ENCODE measurements at regions not wholly inside any gene's neighbourhood (a gene's known extent, or its start where the extent isn't known, plus 50 kb on each side); places are given as distances from the start of the nearest gene placed in this dataset.
"Not testable (repeated sequence)": the region's sequence is repeated elsewhere in the genome, so short reads cannot be mapped to it uniquely, and the experiment has no call there.

DNA sequence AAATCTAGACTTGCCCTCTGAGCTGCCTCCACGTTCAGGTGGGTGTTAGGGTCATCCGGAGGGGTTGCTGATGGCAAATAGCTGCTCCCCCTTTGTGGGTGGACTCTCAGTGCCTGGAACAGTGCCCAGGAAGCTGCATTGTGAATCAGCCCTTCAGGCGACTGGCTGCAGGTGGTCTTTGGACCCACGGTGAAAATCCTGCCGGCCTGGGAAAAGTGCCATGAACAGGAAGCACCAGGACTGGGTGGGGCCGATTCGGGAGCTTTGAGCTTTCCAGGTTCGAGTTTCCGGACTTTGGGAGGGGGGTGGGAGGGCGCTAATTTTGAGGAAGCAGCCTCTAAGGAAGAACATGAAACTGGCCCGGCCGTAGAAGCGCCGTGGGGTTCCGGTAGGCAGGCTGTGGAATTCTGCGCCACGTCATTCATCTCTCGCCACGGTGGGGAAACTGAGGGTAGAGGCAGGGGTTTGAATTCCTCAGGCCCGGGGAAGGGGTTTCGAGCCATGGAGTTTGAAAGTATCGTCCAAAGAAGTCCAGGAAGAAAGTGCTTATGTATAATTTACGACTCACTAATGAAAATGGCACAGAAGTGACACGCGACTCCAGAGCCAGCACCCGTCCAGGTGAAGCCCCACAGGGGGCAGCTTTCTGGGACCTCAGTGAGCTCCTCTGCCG lies 199.4 kb downstream of the BANP start:
- H3K4me1 Mint-ChIP-seq (ENCODE audit: low read depth); H3K4me3 Mint-ChIP-seq; H3K36me3 Mint-ChIP-seq (ENCODE audit: low read depth); H3K27me3 Mint-ChIP-seq (ENCODE audit: low read depth); POLR2A ChIA-PET; DNase-seq; CTCF ChIA-PET; H3K9me3 Mint-ChIP-seq (ENCODE audit: insufficient read depth); H3K27ac Mint-ChIP-seq; ATAC-seq: not testable (repeated sequence)

DNA sequence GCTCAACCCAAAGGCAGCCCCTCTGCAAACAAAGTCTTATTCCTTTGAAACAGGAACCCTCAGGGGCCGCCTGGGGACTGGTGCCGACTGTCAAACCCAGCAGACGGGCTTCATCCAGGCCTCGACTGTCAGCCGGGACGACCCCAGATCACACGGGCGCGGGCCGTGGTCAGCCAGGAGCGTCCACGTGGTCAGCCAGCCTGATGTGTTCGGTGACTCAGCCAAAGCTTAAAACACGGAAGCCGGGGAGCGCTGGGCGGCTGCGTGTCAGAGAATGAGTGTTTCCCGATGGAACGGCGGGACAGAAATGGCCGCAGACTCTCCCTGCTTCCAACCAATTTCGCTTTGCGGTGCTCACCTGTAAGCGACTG lies 199.9 kb downstream of the BANP start:
- DNase-seq; H3K27me3 Mint-ChIP-seq (ENCODE audit: low read depth); H3K36me3 Mint-ChIP-seq (ENCODE audit: low read depth); POLR2A ChIA-PET; CTCF ChIA-PET; H3K27ac Mint-ChIP-seq; H3K4me3 Mint-ChIP-seq; H3K4me1 Mint-ChIP-seq (ENCODE audit: low read depth); ATAC-seq; H3K9me3 Mint-ChIP-seq (ENCODE audit: insufficient read depth): not testable (repeated sequence)

DNA sequence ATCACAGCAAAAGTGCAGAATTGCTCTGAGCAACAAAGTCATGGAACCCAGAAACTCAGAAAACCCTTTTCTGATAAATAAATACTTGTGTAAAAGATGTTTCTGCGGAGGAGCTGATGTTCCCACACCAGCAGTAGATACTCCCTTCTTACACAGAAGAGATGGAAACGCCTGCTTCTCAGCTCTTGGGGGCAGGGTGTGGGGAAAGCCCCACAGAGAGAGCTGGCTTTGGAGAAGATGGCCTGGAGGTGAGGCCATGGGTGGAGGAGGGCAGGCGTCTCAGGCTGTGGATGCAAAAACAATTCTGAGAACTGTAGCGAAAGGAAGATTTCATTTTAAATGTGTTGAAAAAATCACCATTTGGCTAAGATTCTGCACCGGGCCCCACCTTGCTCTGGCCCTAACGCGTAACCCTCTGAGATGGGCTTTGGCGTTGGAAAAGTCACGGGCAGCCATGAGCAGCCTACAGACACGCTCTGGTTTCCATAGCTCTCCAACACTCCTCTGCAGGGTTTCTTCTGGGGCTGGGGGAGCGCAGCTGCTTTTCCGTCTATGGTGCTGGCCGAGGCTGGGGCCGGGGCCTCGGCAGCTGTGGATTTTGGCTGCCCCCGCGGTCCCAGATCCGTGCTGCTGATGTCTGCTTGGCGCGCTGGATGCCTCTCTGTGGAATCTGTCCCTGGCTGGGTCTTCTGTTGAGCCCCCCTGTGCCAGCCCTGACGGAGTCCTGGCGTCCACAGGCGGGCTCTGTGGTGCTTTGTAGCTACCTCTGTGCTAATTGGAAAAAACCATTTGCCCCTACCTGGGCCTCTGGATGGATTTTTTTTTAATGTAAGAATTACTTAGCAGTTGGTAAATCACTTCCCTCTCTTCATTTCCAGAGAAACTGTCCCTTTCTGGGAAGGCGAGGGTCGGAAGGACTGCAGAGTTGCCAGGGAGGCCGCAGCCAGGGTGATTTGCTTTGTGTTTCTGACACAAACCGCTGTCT lies 200.9 kb downstream of the BANP start:
- DNase-seq; H3K36me3 Mint-ChIP-seq (ENCODE audit: low read depth); POLR2A ChIA-PET; H3K27ac Mint-ChIP-seq; CTCF ChIA-PET; H3K9me3 Mint-ChIP-seq (ENCODE audit: insufficient read depth); H3K4me3 Mint-ChIP-seq; H3K4me1 Mint-ChIP-seq (ENCODE audit: low read depth); H3K27me3 Mint-ChIP-seq (ENCODE audit: low read depth); ATAC-seq: not testable (repeated sequence)

DNA sequence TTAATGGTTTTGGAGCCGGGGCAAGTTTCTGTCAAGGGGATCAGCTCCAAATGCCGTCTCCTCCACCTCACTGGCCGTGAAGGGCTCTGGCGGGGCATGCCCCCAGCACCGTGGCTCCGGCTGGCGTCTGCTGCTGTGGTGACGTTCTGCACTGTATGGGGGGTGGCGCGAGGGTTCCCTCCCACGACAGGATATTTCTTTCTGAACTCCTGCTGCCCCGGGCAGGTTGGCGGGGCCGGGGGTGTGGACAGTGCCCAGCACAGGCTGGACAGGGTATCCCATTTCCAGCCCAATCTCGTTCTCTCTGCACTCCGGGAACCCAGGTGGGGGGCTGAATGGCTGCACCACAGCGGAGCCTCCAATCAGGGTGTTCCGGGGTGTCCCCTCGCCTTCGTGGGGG lies 201.6 kb downstream of the BANP start:
- H3K36me3 Mint-ChIP-seq (ENCODE audit: low read depth); H3K27ac Mint-ChIP-seq; H3K27me3 Mint-ChIP-seq (ENCODE audit: low read depth); H3K9me3 Mint-ChIP-seq (ENCODE audit: insufficient read depth); ATAC-seq; CTCF ChIA-PET; H3K4me3 Mint-ChIP-seq; POLR2A ChIA-PET; DNase-seq; H3K4me1 Mint-ChIP-seq (ENCODE audit: low read depth): not testable (repeated sequence)

DNA sequence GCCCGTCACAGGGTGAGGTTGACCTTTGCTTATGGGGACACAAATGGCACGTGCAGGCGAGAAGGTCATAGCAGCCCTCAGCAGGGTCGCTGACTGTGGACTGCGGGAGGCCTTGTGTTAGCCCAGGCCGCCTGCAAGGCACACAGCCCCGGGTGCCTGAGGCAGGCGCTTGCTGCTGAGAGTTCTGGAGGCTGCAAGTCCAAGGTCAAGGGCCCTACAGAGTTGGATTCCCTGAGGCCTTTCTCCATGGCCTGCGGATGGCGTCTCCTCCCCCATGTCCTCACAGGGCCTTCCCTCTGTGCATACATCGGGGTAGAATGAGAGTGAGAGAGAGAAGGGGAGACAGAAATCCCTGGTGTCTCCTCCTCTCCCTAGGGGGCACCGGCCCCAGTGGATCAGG lies 202.3 kb downstream of the BANP start:
- H3K4me3 Mint-ChIP-seq, POLR2A ChIA-PET, H3K27ac Mint-ChIP-seq: not testable (repeated sequence)

DNA sequence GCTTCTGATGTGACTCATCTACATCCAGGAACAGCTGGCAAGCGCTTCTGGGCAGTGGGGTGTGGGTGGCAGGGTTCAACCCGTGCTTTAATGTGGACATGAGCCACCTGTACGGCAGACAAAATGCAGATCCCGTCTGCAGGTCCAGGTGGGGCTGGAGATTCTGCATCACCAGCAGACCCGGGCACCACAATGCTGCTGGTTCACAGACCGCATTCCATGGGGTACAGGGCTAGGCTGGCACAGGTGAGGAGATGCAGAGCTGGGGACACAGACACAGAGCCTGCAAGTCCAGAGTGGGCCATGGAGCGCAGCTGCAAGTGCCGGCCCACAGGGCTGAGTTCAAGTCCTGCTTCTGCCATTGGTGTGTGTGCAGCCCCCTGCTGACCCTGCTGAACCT lies 203.7 kb downstream of the BANP start:
- H3K27ac Mint-ChIP-seq, result not testable (repeated sequence)

More for the DNA sequence above, 202.3 kb downstream of the BANP start:
- H3K36me3 Mint-ChIP-seq (ENCODE audit: low read depth); H3K27me3 Mint-ChIP-seq (ENCODE audit: low read depth); H3K4me1 Mint-ChIP-seq (ENCODE audit: low read depth); H3K9me3 Mint-ChIP-seq (ENCODE audit: insufficient read depth); ATAC-seq; DNase-seq; CTCF ChIA-PET: not testable (repeated sequence)

DNA sequence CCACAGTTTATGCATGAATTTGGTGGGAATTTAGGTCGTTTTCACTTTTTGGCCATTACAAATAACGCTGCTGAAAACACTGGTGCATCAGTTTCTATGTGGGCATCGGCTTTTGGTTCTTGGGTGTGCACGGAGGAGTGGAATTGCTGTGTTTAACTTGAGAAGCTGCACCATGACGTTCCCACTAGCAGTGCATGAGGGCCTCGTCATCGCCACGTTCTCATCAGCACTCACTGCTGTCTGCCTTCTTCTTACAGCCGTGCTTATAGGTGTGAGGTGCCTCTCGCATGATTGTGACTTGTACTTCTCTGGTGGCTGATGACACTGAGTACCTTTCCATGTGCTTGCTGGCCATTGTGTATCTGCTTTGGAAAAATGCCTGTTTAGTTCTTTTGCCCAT lies 204.4 kb downstream of the BANP start:
- H3K36me3 Mint-ChIP-seq (ENCODE audit: low read depth); H3K9me3 Mint-ChIP-seq (ENCODE audit: insufficient read depth); H3K4me3 Mint-ChIP-seq; H3K27me3 Mint-ChIP-seq (ENCODE audit: low read depth); H3K27ac Mint-ChIP-seq; ATAC-seq; DNase-seq; POLR2A ChIA-PET; H3K4me1 Mint-ChIP-seq (ENCODE audit: low read depth); CTCF ChIA-PET: not testable (repeated sequence)

More for the DNA sequence above, 203.7 kb downstream of the BANP start:
- H3K36me3 Mint-ChIP-seq (ENCODE audit: low read depth); H3K4me1 Mint-ChIP-seq (ENCODE audit: low read depth); H3K4me3 Mint-ChIP-seq; ATAC-seq; H3K9me3 Mint-ChIP-seq (ENCODE audit: insufficient read depth); CTCF ChIA-PET; H3K27me3 Mint-ChIP-seq (ENCODE audit: low read depth); POLR2A ChIA-PET; DNase-seq: not testable (repeated sequence)

DNA sequence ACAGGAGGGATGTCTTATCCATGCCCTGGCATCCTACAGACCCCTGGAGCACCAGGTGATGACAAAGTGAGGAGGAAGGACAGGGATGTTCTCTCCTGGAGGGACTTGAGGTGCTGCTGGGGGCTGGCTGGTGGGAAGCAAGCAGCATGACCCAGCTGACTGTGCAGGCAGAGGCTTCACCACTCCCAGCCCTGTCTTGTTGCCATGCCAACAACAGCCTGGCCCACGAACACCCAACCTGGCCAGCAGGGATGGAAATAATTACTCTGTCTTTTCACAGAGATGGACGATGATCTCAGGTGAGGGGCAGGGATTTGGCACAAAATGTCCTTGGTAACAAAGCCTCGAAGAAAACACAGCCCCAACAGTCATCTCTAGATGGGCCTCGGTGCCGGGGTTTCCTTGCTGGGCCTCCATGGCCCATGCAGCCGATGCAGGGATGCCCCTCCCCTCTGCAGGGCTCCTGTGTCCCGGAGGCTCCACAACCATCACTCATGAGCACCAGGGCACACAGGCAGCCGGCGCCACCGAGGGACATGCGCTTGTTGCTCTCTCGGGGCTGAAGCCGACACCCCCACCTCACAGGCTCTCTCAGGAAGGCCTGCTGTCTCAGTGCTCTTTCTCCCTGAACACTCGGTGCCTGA lies 205.5 kb downstream of the BANP start:
- H3K27me3 Mint-ChIP-seq (ENCODE audit: low read depth); H3K9me3 Mint-ChIP-seq (ENCODE audit: insufficient read depth); ATAC-seq; H3K27ac Mint-ChIP-seq; H3K4me1 Mint-ChIP-seq (ENCODE audit: low read depth); CTCF ChIA-PET; H3K4me3 Mint-ChIP-seq; POLR2A ChIA-PET; H3K36me3 Mint-ChIP-seq (ENCODE audit: low read depth); DNase-seq: not testable (repeated sequence)

DNA sequence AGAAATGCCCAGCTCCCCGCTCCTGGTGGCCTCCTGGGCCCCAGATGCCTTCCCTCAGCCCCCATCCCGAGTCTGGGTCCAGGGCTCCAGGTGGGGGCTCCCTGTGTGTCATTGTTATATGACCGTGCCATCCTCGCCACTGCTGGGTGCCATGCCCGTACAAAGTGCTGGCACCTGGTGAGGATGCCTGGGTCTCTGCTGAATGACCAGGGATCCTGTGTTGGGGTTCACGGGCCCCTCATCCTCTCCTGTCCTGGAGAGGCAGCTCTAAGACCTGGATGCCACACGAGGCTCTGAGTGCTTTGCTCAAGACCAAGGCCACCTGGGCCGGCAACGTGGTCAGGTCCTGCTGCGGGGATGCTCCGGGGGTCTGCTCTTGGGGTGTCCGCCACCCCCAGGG lies 206.5 kb downstream of the BANP start:
- H3K4me3 Mint-ChIP-seq; H3K4me1 Mint-ChIP-seq (ENCODE audit: low read depth); DNase-seq; ATAC-seq; H3K36me3 Mint-ChIP-seq (ENCODE audit: low read depth); H3K9me3 Mint-ChIP-seq (ENCODE audit: insufficient read depth); H3K27me3 Mint-ChIP-seq (ENCODE audit: low read depth); POLR2A ChIA-PET; H3K27ac Mint-ChIP-seq; CTCF ChIA-PET: not testable (repeated sequence)

DNA sequence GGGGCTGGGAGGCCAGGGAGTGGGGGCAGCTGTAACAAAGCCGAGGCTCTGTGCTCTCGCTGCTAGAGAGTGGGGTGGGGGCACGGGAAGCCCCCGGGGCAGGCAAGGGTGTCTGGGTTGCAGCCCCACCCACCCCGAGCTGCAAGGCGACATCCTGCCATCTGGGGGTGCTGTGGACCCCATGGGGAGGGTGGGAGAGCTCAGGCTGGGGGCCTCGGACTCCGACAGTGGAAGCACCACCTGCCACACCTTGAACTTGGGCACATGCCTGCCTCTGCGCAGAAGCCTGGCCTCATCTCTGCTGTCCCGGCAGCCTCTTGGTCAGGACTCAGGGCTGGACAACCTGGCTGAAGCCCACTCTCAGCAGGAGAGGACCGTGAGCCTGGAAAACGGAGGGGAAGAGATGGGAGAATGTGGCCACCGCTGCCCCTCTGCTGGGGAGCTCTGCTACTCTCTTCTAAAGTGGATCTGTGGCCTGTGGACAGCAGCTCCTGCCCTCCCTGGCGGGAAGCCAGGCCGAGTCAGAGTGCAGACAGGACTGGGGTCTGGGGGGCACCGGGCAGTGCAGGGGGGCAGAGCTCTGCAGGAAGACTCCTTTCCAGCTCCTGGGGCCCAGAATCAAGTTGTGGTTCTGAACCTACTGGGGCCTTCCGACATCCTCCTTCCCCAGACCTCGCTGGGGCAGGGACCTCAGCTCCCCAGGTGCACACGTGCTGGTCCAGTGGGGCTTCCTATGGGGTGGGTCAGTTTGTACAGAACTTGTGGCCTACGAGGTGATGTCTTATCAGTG lies 207.2 kb downstream of the BANP start:
- H3K4me1 Mint-ChIP-seq (ENCODE audit: low read depth); H3K36me3 Mint-ChIP-seq (ENCODE audit: low read depth); DNase-seq; POLR2A ChIA-PET; H3K27me3 Mint-ChIP-seq (ENCODE audit: low read depth); H3K9me3 Mint-ChIP-seq (ENCODE audit: insufficient read depth); CTCF ChIA-PET; ATAC-seq; H3K4me3 Mint-ChIP-seq; H3K27ac Mint-ChIP-seq: not testable (repeated sequence)

DNA sequence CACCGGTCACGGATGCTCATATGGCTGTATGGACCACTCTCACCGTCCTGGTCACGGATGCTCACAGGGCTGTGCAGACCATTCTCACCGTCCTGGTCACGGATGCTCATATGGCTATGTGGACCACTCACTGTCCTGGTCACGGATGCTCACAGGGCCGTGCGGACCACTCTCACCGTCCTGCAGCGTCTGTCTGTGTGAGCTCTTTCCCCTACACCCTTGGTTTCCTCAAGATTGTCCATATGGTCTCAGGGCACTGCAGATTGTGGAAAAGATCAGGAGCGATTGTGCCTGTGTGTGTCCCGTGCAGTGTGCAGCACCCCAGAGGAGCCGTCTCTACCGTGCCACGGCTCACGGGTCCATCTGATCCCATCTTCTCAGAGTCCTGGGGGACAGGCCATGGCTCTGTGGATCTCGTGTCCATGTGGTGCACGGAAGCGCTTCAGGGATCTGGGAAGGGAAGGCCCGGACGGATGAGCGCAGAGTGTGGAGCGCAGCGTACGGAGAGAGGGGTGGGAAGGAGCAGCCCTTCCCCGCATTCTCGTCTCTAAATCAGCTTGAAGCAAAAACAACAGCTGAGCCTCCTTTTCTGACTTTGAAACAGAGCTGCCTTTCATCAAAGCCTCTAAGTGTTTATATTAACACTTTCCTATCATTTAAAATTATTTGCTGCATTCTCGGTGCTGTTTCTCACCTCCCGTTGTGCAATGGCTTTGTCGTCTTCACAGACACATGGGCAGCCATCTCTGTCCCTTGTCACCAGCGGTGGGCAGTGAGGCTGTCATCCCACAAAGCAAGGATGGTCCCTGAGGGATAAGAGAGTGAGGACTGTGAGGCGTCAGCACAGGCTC lies 208.0 kb downstream of the BANP start:
- ATAC-seq; H3K4me1 Mint-ChIP-seq (ENCODE audit: low read depth); H3K9me3 Mint-ChIP-seq (ENCODE audit: insufficient read depth); H3K27me3 Mint-ChIP-seq (ENCODE audit: low read depth); DNase-seq; H3K27ac Mint-ChIP-seq; H3K36me3 Mint-ChIP-seq (ENCODE audit: low read depth); CTCF ChIA-PET; POLR2A ChIA-PET; H3K4me3 Mint-ChIP-seq: not testable (repeated sequence)
